ENCODE measurements at regions not wholly inside any gene's neighbourhood (a gene's known extent, or its start where the extent isn't known, plus 50 kb on each side); places are given as distances from the start of the nearest gene placed in this dataset.
A peak's percentile ranks its signal among the peaks of the same experiment; 100 is the strongest.

DNA sequence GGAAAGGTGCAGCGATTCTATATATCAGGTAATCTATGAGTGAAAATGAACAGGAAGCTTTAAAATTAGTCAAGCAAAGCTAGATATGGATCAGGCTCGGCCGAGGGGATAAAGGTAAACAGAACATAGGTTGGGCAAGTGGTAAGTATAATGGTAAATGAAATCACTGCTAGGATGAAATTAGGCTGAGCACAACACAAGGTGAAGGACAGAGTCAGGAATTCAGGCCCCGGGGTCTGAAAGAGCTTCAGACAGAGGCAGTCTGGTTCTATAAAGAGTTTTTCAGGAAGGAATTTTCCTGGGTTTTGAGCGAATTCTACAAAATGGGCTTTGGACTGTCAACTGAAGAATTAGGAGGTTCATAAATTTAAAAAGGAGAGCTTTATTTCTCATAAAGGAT, 513.2 kb upstream of the CDH2 start:
- no peak overlapping the region for H3K4me3 ChIP-seq (replicated peaks in 1 of 2; ENCODE audit: low read depth in 2 of 2, low read length in 2 of 2)
- TF ChIP-seq, protein P1, sequence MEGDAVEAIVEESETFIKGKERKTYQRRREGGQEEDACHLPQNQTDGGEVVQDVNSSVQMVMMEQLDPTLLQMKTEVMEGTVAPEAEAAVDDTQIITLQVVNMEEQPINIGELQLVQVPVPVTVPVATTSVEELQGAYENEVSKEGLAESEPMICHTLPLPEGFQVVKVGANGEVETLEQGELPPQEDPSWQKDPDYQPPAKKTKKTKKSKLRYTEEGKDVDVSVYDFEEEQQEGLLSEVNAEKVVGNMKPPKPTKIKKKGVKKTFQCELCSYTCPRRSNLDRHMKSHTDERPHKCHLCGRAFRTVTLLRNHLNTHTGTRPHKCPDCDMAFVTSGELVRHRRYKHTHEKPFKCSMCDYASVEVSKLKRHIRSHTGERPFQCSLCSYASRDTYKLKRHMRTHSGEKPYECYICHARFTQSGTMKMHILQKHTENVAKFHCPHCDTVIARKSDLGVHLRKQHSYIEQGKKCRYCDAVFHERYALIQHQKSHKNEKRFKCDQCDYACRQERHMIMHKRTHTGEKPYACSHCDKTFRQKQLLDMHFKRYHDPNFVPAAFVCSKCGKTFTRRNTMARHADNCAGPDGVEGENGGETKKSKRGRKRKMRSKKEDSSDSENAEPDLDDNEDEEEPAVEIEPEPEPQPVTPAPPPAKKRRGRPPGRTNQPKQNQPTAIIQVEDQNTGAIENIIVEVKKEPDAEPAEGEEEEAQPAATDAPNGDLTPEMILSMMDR (IDR thresholded peaks at IDR 0.05; ENCODE audit: low read depth, low read length), result no peak
- DNase-seq (ENCODE audit: low read depth in 2 of 2), result no peak

DNA sequence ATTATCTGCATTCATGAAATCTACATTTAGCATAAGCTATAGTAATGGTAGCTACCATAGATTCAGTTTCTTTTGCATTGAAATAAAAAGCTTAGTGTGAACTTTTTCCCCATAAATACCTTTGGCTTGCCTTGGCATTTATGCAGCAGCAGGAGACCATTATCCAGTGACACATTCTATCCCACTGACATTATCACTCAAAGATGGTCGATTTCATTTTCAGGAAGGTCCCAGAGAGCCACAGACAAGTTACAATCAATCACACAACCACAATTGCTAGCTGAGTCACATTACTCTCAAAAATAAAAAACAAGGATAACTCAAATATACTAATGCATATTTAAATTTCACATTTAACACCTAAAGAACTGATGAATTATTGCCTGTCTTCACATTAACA, 512.7 kb upstream of the CDH2 start:
- H3K4me3 ChIP-seq (replicated peaks in 1 of 2; ENCODE audit: low read depth in 2 of 2, low read length in 2 of 2), result no peak overlapping the region
- no peak for DNase-seq (ENCODE audit: low read depth in 2 of 2)
- TF ChIP-seq, protein P1 (IDR thresholded peaks at IDR 0.05; ENCODE audit: low read depth, low read length), result no peak

DNA sequence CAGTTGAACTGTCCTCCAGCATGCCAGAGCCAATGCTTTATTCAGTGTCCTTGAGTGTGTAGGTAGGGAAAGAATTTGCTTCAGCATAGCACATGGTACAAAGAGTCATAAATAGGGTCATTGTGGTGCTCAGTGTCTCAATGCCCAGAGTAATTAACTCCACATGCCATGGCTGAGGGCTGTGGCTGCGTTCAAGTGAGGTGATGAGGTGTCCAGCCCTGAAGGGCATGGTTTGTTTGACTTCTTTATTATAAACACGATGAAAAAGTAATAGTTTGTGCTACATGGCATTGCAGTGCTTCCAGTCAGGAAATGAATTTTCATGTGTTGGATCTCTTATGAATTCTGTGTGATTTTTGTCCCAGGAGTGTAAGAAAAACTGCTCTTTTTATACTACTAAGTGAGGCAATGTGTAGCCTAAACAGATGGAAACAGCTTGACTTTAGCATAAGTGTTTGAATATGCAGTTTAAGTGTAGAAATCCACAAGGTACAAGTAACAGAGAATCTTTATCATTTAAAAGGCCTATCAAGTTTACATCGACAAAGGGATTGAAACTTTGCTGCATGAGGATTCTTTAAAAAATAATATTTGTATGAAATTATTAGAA, 507.9 kb upstream of the CDH2 start:
- peak in 1 of 2 donors; percentile 2 for DNase-seq (ENCODE audit: low read depth in 2 of 2)
- no peak overlapping the region for H3K4me3 ChIP-seq (replicated peaks in 1 of 2; ENCODE audit: low read depth in 2 of 2, low read length in 2 of 2)
- TF ChIP-seq, protein P1 (IDR thresholded peaks at IDR 0.05; ENCODE audit: low read depth, low read length), result no peak

DNA sequence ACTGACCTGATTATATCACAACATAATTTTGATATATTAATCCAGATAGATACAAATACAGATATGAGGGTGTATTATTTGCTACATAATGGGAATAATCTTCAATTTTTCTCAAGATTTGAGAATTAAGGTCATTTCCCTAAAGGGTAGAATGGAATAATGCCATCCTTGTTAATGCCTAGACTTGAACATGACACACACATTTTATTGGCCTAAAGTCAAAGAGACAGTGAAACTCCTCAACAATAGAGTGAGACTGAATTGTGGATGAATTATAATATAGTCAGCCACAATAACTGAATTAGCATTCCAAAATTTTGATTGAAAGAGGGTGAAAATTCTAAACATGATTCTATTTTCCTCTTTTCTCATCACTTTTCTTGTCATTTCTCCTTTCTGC, 506.0 kb upstream of the CDH2 start:
- no peak for DNase-seq (ENCODE audit: low read depth in 2 of 2)
- TF ChIP-seq, protein P1 (IDR thresholded peaks at IDR 0.05; ENCODE audit: low read depth, low read length), result no peak
- H3K4me3 ChIP-seq (replicated peaks in 1 of 2; ENCODE audit: low read depth in 2 of 2, low read length in 2 of 2), result no peak overlapping the region

DNA sequence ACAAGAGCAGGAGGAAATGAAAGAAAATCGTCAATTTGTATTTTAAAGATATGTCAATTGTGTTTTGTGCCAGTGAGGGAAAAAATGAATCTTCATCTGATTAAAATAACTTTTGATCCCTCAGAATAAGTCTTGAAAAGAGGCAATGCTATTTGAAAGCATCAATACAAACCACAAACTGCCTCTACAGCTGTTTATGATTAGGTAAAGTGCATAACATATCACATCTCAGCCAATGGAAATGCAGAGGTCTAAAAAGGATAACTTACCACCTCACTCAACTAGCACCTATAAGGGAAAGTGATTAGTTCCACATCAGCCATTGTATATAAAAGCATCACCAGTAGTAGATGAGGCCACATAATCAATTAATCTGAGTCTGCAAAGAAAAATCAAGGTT, 492.2 kb upstream of the CDH2 start:
- TF ChIP-seq, protein P1 (IDR thresholded peaks at IDR 0.05; ENCODE audit: low read depth, low read length), result no peak
- DNase-seq (ENCODE audit: low read depth in 2 of 2), result no peak
- no peak overlapping the region for H3K4me3 ChIP-seq (replicated peaks in 1 of 2; ENCODE audit: low read depth in 2 of 2, low read length in 2 of 2)

DNA sequence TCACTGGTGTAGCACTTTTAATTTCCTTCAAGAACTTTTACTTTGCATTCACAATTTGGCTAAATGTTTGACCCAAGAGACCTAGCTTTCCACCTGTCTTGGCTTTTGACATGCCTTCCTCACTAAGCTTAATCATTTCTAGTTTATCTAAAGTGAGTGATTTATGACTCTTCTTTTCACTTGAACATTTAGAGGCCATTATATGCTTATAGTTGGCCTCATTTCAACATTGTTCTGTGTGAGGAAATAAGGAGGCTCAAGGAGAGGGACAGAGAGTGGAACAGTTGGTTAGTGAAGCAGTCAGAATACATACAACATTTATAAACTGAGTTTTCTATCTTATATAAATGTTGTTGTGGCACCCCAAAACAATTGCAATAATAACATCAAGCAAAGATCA, 489.3 kb upstream of the CDH2 start:
- DNase-seq (ENCODE audit: low read depth in 2 of 2), result peak; percentile 13 to 24
- no peak overlapping the region for H3K4me3 ChIP-seq (replicated peaks in 1 of 2; ENCODE audit: low read depth in 2 of 2, low read length in 2 of 2)
- TF ChIP-seq, protein P1 (IDR thresholded peaks at IDR 0.05; ENCODE audit: low read depth, low read length), result no peak

GRCh38 chr18:28657961-28658360, 481.0 kb upstream of the CDH2 start:
- TF ChIP-seq, protein P1 (IDR thresholded peaks at IDR 0.05; ENCODE audit: low read depth, low read length), result no peak
- DNase-seq (ENCODE audit: low read depth in 2 of 2), result peak in 1 of 2 donors; percentile 8
- no peak overlapping the region for H3K4me3 ChIP-seq (replicated peaks in 1 of 2; ENCODE audit: low read depth in 2 of 2, low read length in 2 of 2)
